ENCODE measurements at regions not wholly inside any gene's neighbourhood (a gene's known extent, or its start where the extent isn't known, plus 50 kb on each side); places are given as distances from the start of the nearest gene placed in this dataset.

DNA sequence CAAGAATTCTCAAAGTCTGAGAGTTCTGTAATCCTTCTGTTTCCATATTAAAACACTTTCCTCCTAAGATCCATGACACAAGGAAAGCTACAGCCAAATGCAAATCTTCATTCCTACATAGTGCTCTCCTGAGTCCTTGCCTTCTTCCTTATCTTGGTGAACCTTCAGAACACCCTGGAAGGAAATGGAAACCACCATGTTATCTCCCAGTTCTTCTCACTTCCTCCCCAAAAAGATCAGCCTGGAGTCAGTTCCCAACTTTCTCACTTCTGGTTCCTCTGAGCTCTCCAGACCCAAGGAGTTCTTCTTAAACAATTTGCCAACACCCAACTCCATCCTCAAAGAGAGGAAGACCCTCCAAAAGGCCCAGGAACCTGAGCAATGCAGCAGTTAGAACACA lies 193.3 kb upstream of the CCN2 start:
- TF ChIP-seq CTCF (IDR thresholded peaks at IDR 0.05) = no peak
- ATAC-seq (ENCODE audit: low FRiP score) (no peak), DNase-seq (ENCODE audit: low spot score) (no peak)

GRCh38 chr6:132143258-132143657 lies 192.1 kb upstream of the CCN2 start:
- TF ChIP-seq CTCF (IDR thresholded peaks at IDR 0.05) = no peak
- no peak for DNase-seq (ENCODE audit: low spot score)
- no peak for ATAC-seq (ENCODE audit: low FRiP score)

GRCh38 chr6:132142768-132143167 lies 191.6 kb upstream of the CCN2 start:
- no peak for TF ChIP-seq CTCF (IDR thresholded peaks at IDR 0.05)
- ATAC-seq (ENCODE audit: low FRiP score) = no peak
- no peak for DNase-seq (ENCODE audit: low spot score)

- ATAC-seq (ENCODE audit: low FRiP score) = no peak
- no peak for DNase-seq (ENCODE audit: low spot score)
- no peak for TF ChIP-seq CTCF (IDR thresholded peaks at IDR 0.05)
These were observed 191.1 kb upstream of the CCN2 start for GRCh38 chr6:132142308-132142707.

DNA sequence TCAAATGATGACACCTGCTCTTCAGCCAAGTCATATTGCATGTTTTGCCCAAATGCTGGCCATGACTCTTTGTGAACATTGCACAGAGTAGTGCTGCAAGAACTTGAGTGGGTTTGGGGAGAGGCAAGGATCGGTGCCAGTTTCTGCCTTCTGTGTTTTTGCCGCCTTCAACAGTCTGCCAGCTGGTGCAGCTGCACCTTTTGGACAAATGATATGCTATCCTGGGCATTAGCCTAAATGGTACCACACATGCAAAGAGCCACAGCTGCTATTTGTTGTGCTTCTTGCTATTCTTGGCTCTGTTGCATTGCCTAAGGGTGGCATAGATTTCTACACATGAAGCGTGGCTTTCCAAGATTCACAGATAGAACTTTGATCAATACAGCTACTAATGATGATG lies 189.0 kb upstream of the CCN2 start:
- DNase-seq (ENCODE audit: low spot score) = no peak
- no peak for ATAC-seq (ENCODE audit: low FRiP score)
- no peak for TF ChIP-seq CTCF (IDR thresholded peaks at IDR 0.05)

DNA sequence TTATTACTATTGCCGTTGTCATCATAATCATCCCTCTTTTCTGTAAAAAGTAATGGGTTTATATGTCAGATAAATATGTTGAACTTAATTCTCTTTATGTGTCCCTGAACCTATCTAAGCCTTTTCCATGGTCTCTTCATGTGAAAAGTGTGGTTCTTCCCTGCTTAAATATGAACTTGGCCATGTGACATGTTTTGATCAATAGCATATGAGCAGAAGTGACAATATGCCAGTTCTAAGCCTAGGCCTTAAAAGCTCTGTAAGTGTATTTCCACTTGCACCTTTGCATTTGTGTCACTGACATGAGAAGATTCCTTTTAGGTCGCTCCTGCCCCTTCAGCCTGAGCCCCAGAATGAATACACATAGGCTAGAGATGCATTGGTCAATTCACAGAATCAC lies 188.4 kb upstream of the CCN2 start:
- DNase-seq (ENCODE audit: low spot score) (no peak), ATAC-seq (ENCODE audit: low FRiP score) (no peak)
- TF ChIP-seq CTCF (IDR thresholded peaks at IDR 0.05) = no peak

GRCh38 chr6:132136981-132137380 lies 185.8 kb upstream of the CCN2 start:
- DNase-seq (ENCODE audit: low spot score) = no peak
- ATAC-seq (ENCODE audit: low FRiP score) = no peak
- no peak for TF ChIP-seq CTCF (IDR thresholded peaks at IDR 0.05)
